GM10266 (cell line): ENCODE measurements at regions not wholly inside any gene's neighbourhood (a gene's known extent, or its start where the extent isn't known, plus 50 kb on each side); places are given as distances from the start of the nearest gene placed in this dataset.
"Not testable (repeated sequence)": the region's sequence is repeated elsewhere in the genome, so short reads cannot be mapped to it uniquely, and the experiment has no call there.

Source experiments
- DNase-seq: peaks from one replicate; pipeline ENCODE4 v3.0.0; 2012; ENCODE audit errors: extremely low spot score
- TF ChIP-seq, protein P1 (sequence below): IDR thresholded peaks from 2 replicates; pipeline ENCODE4 v1.5.1; 2012; ENCODE audit warnings: mild to moderate bottlenecking, low read depth; ENCODE audit not compliant: control insufficient read depth, insufficient read depth; ENCODE audit errors: missing control alignments

DNA sequence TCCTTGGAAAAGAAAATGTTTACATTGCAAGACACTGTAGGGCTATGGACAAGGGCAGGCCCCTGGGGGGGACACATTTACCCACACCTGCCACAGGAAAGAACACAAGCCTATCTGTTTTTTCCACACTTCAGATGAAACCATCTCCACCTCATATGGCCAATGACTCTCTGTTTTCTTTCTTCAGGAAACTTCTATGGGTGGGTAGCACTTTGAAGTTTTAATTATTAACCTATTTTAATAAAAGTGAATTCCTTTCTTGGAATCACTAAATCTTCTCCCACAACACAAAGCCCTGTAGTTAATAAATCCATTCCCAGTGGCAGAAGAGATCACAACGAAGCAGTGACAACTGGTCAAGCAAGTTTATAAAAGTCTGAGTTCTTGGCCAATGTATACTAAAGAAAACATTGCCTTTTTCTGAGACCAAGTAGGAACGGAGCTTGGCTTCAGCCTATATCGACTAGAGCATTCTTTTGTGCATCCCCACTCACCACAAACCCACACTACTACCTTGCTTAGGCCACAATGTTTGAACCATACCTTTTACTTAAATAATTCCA, 125.1 kb upstream of the CARMIL1 start:
- TF ChIP-seq, protein P1, sequence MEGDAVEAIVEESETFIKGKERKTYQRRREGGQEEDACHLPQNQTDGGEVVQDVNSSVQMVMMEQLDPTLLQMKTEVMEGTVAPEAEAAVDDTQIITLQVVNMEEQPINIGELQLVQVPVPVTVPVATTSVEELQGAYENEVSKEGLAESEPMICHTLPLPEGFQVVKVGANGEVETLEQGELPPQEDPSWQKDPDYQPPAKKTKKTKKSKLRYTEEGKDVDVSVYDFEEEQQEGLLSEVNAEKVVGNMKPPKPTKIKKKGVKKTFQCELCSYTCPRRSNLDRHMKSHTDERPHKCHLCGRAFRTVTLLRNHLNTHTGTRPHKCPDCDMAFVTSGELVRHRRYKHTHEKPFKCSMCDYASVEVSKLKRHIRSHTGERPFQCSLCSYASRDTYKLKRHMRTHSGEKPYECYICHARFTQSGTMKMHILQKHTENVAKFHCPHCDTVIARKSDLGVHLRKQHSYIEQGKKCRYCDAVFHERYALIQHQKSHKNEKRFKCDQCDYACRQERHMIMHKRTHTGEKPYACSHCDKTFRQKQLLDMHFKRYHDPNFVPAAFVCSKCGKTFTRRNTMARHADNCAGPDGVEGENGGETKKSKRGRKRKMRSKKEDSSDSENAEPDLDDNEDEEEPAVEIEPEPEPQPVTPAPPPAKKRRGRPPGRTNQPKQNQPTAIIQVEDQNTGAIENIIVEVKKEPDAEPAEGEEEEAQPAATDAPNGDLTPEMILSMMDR = no peak
- no peak for DNase-seq

DNA sequence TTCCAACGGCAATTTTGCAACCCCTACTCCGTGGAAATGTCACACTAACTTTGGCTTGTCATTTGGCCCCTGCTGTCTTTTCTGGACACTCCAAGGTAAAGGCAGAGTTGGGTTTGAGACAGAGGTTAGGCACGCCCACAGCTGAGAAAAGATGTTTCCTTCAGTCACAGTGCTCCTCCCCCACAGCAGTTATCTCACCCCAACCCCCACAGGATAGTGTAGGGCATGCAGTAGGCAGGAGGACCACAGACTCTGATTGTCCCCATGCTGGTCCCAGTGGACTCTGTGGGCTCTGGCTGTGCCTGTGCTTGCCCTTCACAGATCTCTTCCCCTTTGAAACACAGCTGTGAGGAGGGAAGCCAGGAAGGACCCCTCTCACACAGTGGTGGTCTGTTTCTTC, 124.0 kb upstream of the CARMIL1 start:
- no peak for DNase-seq
- TF ChIP-seq, protein P1 = no peak

- TF ChIP-seq, protein P1 = no peak
- no peak for DNase-seq
Observed at GRCh38 chr6:25156123-25156522, 123.1 kb upstream of the CARMIL1 start.

- DNase-seq = no peak
Observed at GRCh38 chr6:25157183-25157582, 122.0 kb upstream of the CARMIL1 start.

DNA sequence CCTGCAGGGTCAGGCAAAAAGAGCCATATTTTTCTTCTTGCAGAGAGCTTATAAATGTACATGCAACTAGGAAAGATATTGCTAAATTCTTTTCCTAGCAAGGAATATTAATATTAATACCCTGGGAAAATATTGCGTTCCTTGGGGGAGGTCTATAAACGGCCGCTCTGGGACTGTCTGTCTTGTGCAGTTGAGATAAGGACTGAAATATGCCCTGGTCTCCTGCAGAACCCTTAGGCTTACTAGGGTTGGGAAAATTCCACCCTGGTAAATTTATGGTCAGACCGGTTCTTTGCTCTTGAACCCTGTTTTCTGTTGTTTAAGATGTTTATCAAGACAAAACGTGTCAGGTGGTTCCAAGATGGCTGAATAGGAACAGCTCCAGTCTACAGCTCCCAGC, 121.3 kb upstream of the CARMIL1 start:
- TF ChIP-seq, protein P1 = no peak
- DNase-seq = no peak

More at GRCh38 chr6:25157183-25157582, 122.0 kb upstream of the CARMIL1 start:
- TF ChIP-seq, protein P1 = no peak

- DNase-seq = not testable (repeated sequence)
Observed at GRCh38 chr6:25160134-25160533, 119.0 kb upstream of the CARMIL1 start.

- DNase-seq = no peak
- TF ChIP-seq, protein P1 = no peak
Observed at GRCh38 chr6:25165177-25165576, 114.0 kb upstream of the CARMIL1 start.

DNA sequence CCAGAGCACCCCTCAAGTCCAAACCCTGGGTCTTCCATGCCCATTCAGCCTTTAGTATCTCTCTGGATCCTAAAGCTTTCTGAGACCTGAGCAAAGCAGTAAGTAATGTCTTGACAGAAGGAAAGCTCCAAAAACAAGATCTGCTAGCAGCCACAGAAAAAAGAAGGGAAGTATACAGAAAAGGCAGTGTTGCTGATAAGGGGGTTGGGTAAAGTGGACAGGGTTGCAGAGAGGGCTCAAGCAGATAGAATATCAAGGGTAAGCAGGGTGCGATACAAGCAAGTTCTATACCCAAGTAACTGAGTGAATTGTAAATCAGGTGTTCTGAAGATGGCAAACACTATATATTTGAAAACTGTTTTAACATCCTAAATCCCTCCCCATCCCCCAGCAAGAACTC, 113.4 kb upstream of the CARMIL1 start:
- TF ChIP-seq, protein P1 = no peak
- DNase-seq = no peak
